HG03571 (cell line): ENCODE measurements at regions not wholly inside any gene's neighbourhood (a gene's known extent, or its start where the extent isn't known, plus 50 kb on each side); places are given as distances from the start of the nearest gene placed in this dataset.
"Not testable (repeated sequence)": the region's sequence is repeated elsewhere in the genome, so short reads cannot be mapped to it uniquely, and the experiment has no call there.

Experiments used
- ATAC-seq: cut with Tn5 transposase; IDR thresholded peaks from one replicate; pipeline ENCODE4 v1.9.1; 2021; ENCODE audit not compliant: unreplicated experiment

- ATAC-seq = no peak
Observed at GRCh38 chr3:148532326-148532725, 165.4 kb upstream of the AGTR1 start.

GRCh38 chr3:148532774-148533173, 164.9 kb upstream of the AGTR1 start:
- no peak for ATAC-seq

- ATAC-seq = no peak
Observed at GRCh38 chr3:148534089-148534988, 163.4 kb upstream of the AGTR1 start.

- ATAC-seq = no peak
Observed at GRCh38 chr3:148535001-148535400, 162.7 kb upstream of the AGTR1 start.

GRCh38 chr3:148540266-148540665, 157.4 kb upstream of the AGTR1 start:
- no peak for ATAC-seq

- ATAC-seq = no peak
Observed at GRCh38 chr3:148540851-148541250, 156.9 kb upstream of the AGTR1 start.

- ATAC-seq = no peak
Observed at GRCh38 chr3:148546959-148547358, 150.7 kb upstream of the AGTR1 start.

GRCh38 chr3:148551767-148552260, 145.9 kb upstream of the AGTR1 start:
- no peak for ATAC-seq

- ATAC-seq = no peak
Observed at GRCh38 chr3:148554367-148554766, 143.3 kb upstream of the AGTR1 start.

- ATAC-seq = no peak
Observed at GRCh38 chr3:148556664-148557063, 141.0 kb upstream of the AGTR1 start.

GRCh38 chr3:148577579-148577978, 120.1 kb upstream of the AGTR1 start:
- ATAC-seq = not testable (repeated sequence)

GRCh38 chr3:148582126-148582525, 115.6 kb upstream of the AGTR1 start:
- ATAC-seq = no peak

GRCh38 chr3:148583793-148584192, 113.9 kb upstream of the AGTR1 start:
- ATAC-seq = no peak

GRCh38 chr3:148584438-148584837, 113.3 kb upstream of the AGTR1 start:
- no peak for ATAC-seq

- ATAC-seq = no peak
Observed at GRCh38 chr3:148585671-148586379, 111.9 kb upstream of the AGTR1 start.

- no peak for ATAC-seq
Observed at GRCh38 chr3:148588291-148588690, 109.4 kb upstream of the AGTR1 start.

- ATAC-seq = no peak
Observed at GRCh38 chr3:148591525-148591924, 106.2 kb upstream of the AGTR1 start.

GRCh38 chr3:148598619-148599018, 99.1 kb upstream of the AGTR1 start:
- ATAC-seq = no peak

GRCh38 chr3:148599481-148599880, 98.2 kb upstream of the AGTR1 start:
- ATAC-seq = no peak

- ATAC-seq = no peak
Observed at GRCh38 chr3:148600440-148600839, 97.3 kb upstream of the AGTR1 start.

GRCh38 chr3:148600902-148601765, 96.6 kb upstream of the AGTR1 start:
- no peak for ATAC-seq
